Endothelial cell of umbilical vein (primary cell): ENCODE measurements at regions not wholly inside any gene's neighbourhood (a gene's known extent, or its start where the extent isn't known, plus 50 kb on each side); places are given as distances from the start of the nearest gene placed in this dataset.

Experiments
- EZH2 ChIP-seq: IDR thresholded peaks from 2 replicates; pipeline ENCODE4 v1.6.1; 2012; ENCODE audit warnings: borderline replicate concordance, low read depth, mild to moderate bottlenecking, moderate library complexity, low read length, inconsistent platforms; ENCODE audit not compliant: severe bottlenecking
- FOS ChIP-seq: IDR thresholded peaks from 2 replicates; pipeline ENCODE4 v1.6.1; 2011; ENCODE audit warnings: mild to moderate bottlenecking, low read length, moderate library complexity, borderline replicate concordance; ENCODE audit not compliant: insufficient read depth
- JUN ChIP-seq: IDR thresholded peaks from 2 replicates; pipeline ENCODE4 v1.6.1; 2011; ENCODE audit warnings: borderline replicate concordance, low read depth; ENCODE audit not compliant: insufficient read length, insufficient read depth
- MYC ChIP-seq: IDR thresholded peaks from one replicate; pipeline ENCODE4 v1.6.1; 2011; ENCODE audit warnings: mild to moderate bottlenecking, low read depth, low read length
- POLR2A ChIP-seq: IDR thresholded peaks from 2 replicates; pipeline ENCODE4 v1.6.1; 2012; ENCODE audit warnings: low read depth, mild to moderate bottlenecking, control low read depth, low read length
- POLR2AphosphoS5 ChIP-seq: IDR thresholded peaks from 2 replicates; pipeline ENCODE4 v1.6.1; 2012; ENCODE audit warnings: low read depth, mild to moderate bottlenecking, control low read depth, low read length, moderate library complexity; ENCODE audit not compliant: insufficient read depth
- TF ChIP-seq, protein P1 (sequence below), 2 donors: IDR thresholded peaks; 1 replicate in 1 of 2; 2 replicates in 1 of 2; pipeline ENCODE4 v1.5.1; 2011; ENCODE audit warnings: low read length in 2 of 2, mild to moderate bottlenecking in 2 of 2, moderate library complexity in 2 of 2, control low read depth in 1 of 2, inconsistent platforms in 1 of 2, low read depth in 1 of 2; ENCODE audit not compliant: insufficient read depth in 1 of 2; ENCODE audit errors: extremely low read depth in 1 of 2
- TF ChIP-seq, protein P2 (sequence below): IDR thresholded peaks from 2 replicates; pipeline ENCODE4 v1.6.1; 2011; ENCODE audit not compliant: insufficient read depth, insufficient read length

DNA sequence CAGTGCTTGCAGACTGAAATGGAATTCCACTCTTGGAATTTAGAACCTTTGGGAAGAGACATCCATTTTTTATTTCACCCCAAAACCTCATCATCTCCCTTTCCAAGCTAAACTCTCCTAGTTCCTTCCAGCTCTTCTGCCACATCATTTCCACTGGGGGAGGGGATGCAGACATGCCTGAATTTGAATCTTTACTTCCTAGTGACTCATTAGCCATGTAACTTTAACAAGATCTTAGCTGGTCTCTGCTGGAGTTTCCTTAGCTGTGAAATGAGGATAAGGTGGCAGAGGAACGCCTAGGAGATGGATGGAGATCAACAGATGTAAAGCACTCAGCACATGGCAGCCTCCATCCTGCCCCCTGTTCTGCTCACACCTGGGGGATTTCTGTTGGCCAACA, 266.8 kb downstream of the EN1 start:
- TF ChIP-seq, protein P1, sequence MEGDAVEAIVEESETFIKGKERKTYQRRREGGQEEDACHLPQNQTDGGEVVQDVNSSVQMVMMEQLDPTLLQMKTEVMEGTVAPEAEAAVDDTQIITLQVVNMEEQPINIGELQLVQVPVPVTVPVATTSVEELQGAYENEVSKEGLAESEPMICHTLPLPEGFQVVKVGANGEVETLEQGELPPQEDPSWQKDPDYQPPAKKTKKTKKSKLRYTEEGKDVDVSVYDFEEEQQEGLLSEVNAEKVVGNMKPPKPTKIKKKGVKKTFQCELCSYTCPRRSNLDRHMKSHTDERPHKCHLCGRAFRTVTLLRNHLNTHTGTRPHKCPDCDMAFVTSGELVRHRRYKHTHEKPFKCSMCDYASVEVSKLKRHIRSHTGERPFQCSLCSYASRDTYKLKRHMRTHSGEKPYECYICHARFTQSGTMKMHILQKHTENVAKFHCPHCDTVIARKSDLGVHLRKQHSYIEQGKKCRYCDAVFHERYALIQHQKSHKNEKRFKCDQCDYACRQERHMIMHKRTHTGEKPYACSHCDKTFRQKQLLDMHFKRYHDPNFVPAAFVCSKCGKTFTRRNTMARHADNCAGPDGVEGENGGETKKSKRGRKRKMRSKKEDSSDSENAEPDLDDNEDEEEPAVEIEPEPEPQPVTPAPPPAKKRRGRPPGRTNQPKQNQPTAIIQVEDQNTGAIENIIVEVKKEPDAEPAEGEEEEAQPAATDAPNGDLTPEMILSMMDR (IDR thresholded peaks at IDR 0.05; ENCODE audit: extremely low read depth in 1 of 2, insufficient read depth in 1 of 2, low read depth in 1 of 2, low read length in 2 of 2): no peak
- TF ChIP-seq POLR2A: no peak
- no peak for TF ChIP-seq POLR2AphosphoS5
- no peak for TF ChIP-seq MYC
- TF ChIP-seq JUN: no peak
- no peak for TF ChIP-seq EZH2
- no peak for TF ChIP-seq FOS
- TF ChIP-seq, protein P2, sequence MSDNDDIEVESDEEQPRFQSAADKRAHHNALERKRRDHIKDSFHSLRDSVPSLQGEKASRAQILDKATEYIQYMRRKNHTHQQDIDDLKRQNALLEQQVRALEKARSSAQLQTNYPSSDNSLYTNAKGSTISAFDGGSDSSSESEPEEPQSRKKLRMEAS: no peak
